Stomach (tissue), 8 donors: ENCODE measurements at regions not wholly inside any gene's neighbourhood (a gene's known extent, or its start where the extent isn't known, plus 50 kb on each side); places are given as distances from the start of the nearest gene placed in this dataset.
"Not testable (repeated sequence)": the region's sequence is repeated elsewhere in the genome, so short reads cannot be mapped to it uniquely, and the experiment has no call there.

Source experiments
- DNase-seq, 2 donors: peaks; one replicate each; pipeline versions ENCODE4 v3.0.0 to v3.0.0-alpha.2; 2013 to 2019
- H3K27ac ChIP-seq, 5 donors: fragments of 200-600 bp in 4 of 5; sonication (generic) in 4 of 5; one replicate each; pipeline ENCODE4 v1.5.1; 2013 to 2019; ENCODE audit warnings: mild to moderate bottlenecking in 1 of 5, moderate library complexity in 1 of 5
- H3K27me3 ChIP-seq, 3 donors: fragments of 200-600 bp; sonication (generic); one replicate each; pipeline ENCODE4 v1.5.1; 2017 to 2019; ENCODE audit warnings: mixed run types in 1 of 3
- H3K36me3 ChIP-seq, 4 donors: fragments of 200-600 bp; sonication (generic); 1 replicate in 3 of 4; 2 replicates in 1 of 4; pipeline ENCODE4 v1.5.1; 2016 to 2019
- H3K4me1 ChIP-seq, 4 donors: fragments of 200-600 bp; sonication (generic); one replicate each; pipeline ENCODE4 v1.5.1; 2016 to 2019
- H3K4me3 ChIP-seq, 4 donors: fragments of 200-600 bp; sonication (generic) in 3 of 4; one replicate each; pipeline ENCODE4 v1.5.1; 2016 to 2019; ENCODE audit warnings: mild to moderate bottlenecking in 1 of 4
- H3K9me3 ChIP-seq, 4 donors: fragments of 200-600 bp; sonication (generic); one replicate each; pipeline ENCODE4 v1.5.1; 2016 to 2019
- EP300 ChIP-seq: sonication (generic); formaldehyde crosslinking; IDR thresholded peaks from one replicate; pipeline ENCODE4 v1.6.1; 2017; ENCODE audit warnings: antibody characterized with exemption
- POLR2A ChIP-seq, 4 donors: fragments of 450-650 bp; IDR thresholded peaks; one replicate each; pipeline ENCODE4 v1.6.1; 2016; ENCODE audit warnings: antibody characterized with exemption in 4 of 4, control low read depth in 2 of 4, mild to moderate bottlenecking in 1 of 4, moderate library complexity in 1 of 4
- POLR2AphosphoS5 ChIP-seq, 3 donors: sonication (generic); formaldehyde crosslinking; IDR thresholded peaks; one replicate each; pipeline ENCODE4 v1.6.1; 2016; ENCODE audit warnings: antibody characterized with exemption in 3 of 3
- WGBS, 5 donors: extraction: QIAGEN DNeasy Blood & Tissue Kit in 3 of 5; methylation state at CpG; one replicate each; pipeline versions ENCODE4 v1.1.5 to v1.1.7; 2013 to 2018; 5-methylcytosine and 5-hydroxymethylcytosine counted together
- intact Hi-C: fragments of 100-400 bp; cut with DNase I; formaldehyde crosslinking; loops from one replicate; pipeline ENCODE4 v1.15.1; 2023; ENCODE audit warnings: low total_unique reads
- TF ChIP-seq, protein P1 (sequence below), 7 experiments: fragments of 450-650 bp in 4 of 7; fragments of 200-600 bp in 3 of 7; sonication (generic) in 3 of 7; IDR thresholded peaks; one replicate each; pipeline ENCODE4 v1.5.1; 2016 to 2019; ENCODE audit warnings: antibody characterized with exemption in 7 of 7, control low read depth in 2 of 7, mild to moderate bottlenecking in 1 of 7
- donor health status: healthy with polysubstance abuse.
- donor health status: Bipolar disorder and iron deficiency.
- donor health status: healthy.

DNA sequence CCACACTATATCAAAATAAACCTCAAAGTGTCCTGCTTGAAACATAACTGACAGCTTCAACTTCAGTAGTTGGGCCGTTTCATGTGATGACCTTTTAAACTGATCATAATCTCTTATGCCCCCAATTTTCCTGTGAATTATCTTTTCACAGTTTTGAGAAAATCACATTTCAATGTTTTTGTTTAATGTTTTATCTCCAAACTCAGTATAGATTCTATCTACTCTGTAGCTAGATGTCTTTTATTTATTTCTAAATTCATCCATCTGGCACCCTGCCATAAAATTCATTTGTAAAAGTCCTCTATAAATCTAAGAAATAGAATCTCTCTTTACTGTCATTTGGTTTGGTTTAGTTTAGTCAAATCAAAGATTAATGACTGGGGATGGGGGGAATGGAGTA is 557.3 kb downstream of the ANKRD50 start:
- Histone ChIP-seq H3K9me3 (no peaks in the 10 kb centered on the region), H3K4me3 (no peak overlapping the region), H3K27me3 (no peaks in the 10 kb centered on the region), H3K4me1 (no peaks in the 10 kb centered on the region), H3K27ac (no peak overlapping the region), H3K36me3 (no peaks in the 10 kb centered on the region)
- TF ChIP-seq, protein P1, sequence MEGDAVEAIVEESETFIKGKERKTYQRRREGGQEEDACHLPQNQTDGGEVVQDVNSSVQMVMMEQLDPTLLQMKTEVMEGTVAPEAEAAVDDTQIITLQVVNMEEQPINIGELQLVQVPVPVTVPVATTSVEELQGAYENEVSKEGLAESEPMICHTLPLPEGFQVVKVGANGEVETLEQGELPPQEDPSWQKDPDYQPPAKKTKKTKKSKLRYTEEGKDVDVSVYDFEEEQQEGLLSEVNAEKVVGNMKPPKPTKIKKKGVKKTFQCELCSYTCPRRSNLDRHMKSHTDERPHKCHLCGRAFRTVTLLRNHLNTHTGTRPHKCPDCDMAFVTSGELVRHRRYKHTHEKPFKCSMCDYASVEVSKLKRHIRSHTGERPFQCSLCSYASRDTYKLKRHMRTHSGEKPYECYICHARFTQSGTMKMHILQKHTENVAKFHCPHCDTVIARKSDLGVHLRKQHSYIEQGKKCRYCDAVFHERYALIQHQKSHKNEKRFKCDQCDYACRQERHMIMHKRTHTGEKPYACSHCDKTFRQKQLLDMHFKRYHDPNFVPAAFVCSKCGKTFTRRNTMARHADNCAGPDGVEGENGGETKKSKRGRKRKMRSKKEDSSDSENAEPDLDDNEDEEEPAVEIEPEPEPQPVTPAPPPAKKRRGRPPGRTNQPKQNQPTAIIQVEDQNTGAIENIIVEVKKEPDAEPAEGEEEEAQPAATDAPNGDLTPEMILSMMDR (IDR thresholded peaks at IDR 0.05) = no peak
- no peak for TF ChIP-seq EP300
- TF ChIP-seq POLR2A (IDR thresholded peaks at IDR 0.05) = no peak
- no peak for TF ChIP-seq POLR2AphosphoS5 (IDR thresholded peaks at IDR 0.05)
- WGBS, 5 donors = 52 to 66% (median 59%) methylated on average over 1 of the region's 1 CpG
- intact Hi-C loops = no loop called here
- no peak for DNase-seq

DNA sequence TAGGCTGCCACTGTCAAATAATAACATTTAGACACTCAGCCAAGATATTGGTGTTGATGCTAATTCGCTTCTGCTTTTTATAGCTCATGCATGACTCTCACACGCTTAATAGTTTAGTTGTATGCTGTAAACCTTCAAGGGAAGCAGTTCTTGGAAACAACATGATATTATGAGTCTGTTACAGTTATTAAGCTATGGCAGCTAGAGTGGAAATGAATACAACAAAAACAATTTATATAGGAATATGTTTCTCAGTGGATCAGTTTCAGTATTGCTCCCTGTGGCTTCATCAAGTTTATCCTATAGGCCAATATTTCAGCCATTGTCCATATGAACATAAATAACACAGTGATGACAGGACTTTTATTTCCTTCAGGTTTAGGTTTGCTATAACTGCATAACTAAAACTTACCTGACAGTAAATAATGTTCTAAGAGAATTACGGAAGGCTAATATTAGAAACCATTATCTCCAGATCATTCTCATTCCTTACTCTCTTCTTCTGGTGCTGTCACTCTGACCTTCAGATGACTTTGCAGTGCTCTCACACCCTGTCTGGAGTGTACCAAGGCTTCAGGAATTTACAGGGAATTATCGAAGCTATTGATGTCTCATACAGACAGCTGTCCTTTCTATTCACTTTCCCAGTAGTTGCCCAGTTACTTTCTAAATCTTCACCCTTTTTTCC is 555.0 kb downstream of the ANKRD50 start:
- no peaks in the 10 kb centered on the region for H3K36me3 ChIP-seq
- 66 to 81% (median 74%) methylated on average over 4 of the region's 4 CpGs for WGBS, 5 donors
- TF ChIP-seq POLR2AphosphoS5 (IDR thresholded peaks at IDR 0.05) (no peak), EP300 (no peak), POLR2A (IDR thresholded peaks at IDR 0.05) (no peak)
- TF ChIP-seq, protein P1 (IDR thresholded peaks at IDR 0.05) = no peak
- H3K4me3 ChIP-seq = no peak overlapping the region
- H3K27me3 ChIP-seq = no peaks in the 10 kb centered on the region
- peak in 1 of 2 donors; percentile 38 for DNase-seq
- no peaks in the 10 kb centered on the region for H3K4me1 ChIP-seq
- H3K9me3 ChIP-seq = no peaks in the 10 kb centered on the region
- intact Hi-C loops = no loop called here
- H3K27ac ChIP-seq = no peak overlapping the region

DNA sequence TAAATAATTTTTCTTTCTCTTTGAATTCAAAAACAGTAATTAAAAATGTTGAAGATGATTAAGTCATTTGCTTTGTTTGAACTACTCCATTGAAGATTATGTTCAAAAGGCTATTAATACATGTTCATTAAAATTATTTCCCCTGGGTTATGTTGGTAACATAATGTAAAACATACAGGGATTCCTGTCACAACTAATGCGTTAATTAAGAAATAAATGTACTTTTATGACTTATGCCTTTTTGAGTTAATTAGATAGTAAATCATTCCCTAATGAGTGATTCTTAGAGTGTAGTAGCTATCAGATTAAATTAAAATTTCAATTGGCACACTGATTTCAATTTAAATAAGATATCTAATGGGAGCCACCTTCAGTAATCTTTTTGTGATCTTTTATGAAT is 549.1 kb downstream of the ANKRD50 start:
- Histone ChIP-seq H3K4me3 (no peak overlapping the region), H3K4me1 (no peaks in the 10 kb centered on the region), H3K27me3 (no peaks in the 10 kb centered on the region), H3K36me3 (no peaks in the 10 kb centered on the region), H3K9me3 (no peaks in the 10 kb centered on the region), H3K27ac (no peak overlapping the region)
- WGBS, 5 donors = 93 to 98% (median 96%) methylated on average over 1 of the region's 1 CpG
- TF ChIP-seq POLR2AphosphoS5 (IDR thresholded peaks at IDR 0.05) (no peak), POLR2A (IDR thresholded peaks at IDR 0.05) (no peak), EP300 (no peak)
- TF ChIP-seq, protein P1 (IDR thresholded peaks at IDR 0.05) = no peak
- intact Hi-C loops = no loop called here
- DNase-seq = no peak

DNA sequence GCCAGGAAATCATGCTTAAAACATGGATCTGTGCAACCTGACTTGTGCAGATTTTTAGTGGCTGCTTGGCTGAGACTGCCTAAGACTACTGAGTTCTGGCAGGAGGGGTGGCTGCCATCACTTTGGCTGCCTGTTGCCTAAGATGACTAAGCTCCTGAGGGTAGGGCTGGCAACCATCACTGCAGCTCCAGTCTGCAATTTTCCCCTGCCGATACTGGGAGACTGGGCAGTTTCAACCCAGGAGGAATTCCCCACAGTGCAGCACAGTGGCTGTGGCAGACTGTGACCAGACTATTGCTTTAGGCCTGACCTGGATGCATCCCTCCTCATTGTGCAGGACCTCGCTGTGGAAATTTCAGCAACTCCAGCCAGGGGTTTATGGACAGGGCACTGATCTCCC is 544.9 kb downstream of the ANKRD50 start:
- intact Hi-C loops = no loop called here
- Histone ChIP-seq H3K9me3 (peaks cover 0 to 13% (median 9%) of the 10 kb centered on the region in 4 donors), H3K4me3 (no peak overlapping the region), H3K27ac (no peak overlapping the region), H3K4me1 (no peaks in the 10 kb centered on the region), H3K27me3 (no peaks in the 10 kb centered on the region), H3K36me3 (no peaks in the 10 kb centered on the region)
- no peak for DNase-seq
- TF ChIP-seq, protein P1 (IDR thresholded peaks at IDR 0.05) = no peak
- no peak for TF ChIP-seq EP300
- TF ChIP-seq POLR2A (IDR thresholded peaks at IDR 0.05) = no peak
- no peak for TF ChIP-seq POLR2AphosphoS5 (IDR thresholded peaks at IDR 0.05)
- 80 to 100% (median 93%) methylated on average over 1 to 2 of the region's 2 CpGs for WGBS, 5 donors

DNA sequence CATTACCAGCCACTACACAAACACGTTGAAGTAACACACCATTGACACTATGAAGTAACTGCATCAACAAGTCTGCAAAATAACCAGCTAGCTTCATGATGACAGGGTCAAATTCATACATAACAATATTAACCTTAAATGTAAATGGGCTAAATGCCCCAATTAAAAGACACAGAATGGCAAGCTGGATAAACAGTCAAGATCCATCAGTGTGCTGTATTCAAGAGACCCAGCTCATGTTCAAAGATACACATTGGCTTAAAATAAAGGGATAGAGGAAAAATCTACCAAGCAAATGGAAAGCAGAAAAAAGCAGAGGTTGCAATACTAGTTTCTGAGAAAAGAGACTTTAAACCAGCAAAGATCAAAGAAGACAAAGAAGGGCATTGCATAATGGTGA is 543.0 kb downstream of the ANKRD50 start:
- 68 to 82% (median 75%) methylated on average over 1 of the region's 1 CpG for WGBS, 5 donors
- H3K36me3 ChIP-seq, DNase-seq, intact Hi-C loops, H3K4me3 ChIP-seq, H3K4me1 ChIP-seq, H3K27ac ChIP-seq, H3K27me3 ChIP-seq: not testable (repeated sequence)
- H3K9me3 ChIP-seq = peaks cover 0 to 13% (median 9%) of the 10 kb centered on the region in 4 donors
